Stimulated activated CD4-positive, alpha-beta T cell treated with anti-CD3 and anti-CD28 coated beads, Interleukin-15, amount 100 ng/mL, for 1 hour (primary cell): ENCODE measurements at regions not wholly inside any gene's neighbourhood (a gene's known extent, or its start where the extent isn't known, plus 50 kb on each side); places are given as distances from the start of the nearest gene placed in this dataset.

Experiments used
- DNase-seq, 2 donors: peaks; one replicate each; pipeline ENCODE4 v3.0.0-alpha.2; 2020; ENCODE audit warnings: low read depth in 1 of 2, low spot score in 1 of 2

DNA sequence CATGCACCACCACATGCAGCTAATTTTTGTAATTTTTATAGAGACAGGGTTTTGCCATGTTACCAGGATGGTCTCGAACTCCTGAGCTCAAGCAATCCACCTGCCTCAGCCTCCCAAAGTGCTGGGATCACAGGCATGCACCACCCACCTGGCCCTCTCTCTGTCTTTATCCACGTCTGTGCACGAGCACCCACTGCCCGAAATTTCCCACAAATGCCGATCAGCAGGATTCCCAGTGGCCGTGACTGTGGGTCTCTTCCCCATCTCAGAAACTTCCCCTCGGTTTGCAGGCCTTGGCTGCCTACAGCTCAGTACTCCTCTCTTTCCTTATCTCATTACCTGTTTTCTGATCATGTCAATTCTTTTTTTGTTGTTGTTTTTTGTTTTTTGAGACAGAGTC, 217.3 kb downstream of the TTC32 start:
- DNase-seq: no peak

DNA sequence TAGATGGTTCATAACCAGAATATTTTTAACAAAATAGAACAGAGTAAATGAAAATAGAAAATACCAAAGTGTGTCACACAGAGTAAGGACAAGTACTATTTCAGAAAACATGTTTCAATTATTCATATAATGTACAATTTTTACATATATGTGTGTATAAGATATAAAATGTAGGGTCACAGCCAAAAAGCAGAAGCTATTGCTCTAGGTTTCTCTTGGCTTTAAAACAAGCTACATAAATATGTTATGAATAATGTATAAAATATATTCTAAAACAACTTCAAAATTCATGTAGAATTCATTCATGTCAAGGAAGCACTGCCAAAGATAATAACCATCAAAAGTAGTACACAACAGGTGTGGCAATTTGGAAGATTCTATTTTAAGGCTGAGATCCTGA, 218.2 kb downstream of the TTC32 start:
- no peak for DNase-seq

DNA sequence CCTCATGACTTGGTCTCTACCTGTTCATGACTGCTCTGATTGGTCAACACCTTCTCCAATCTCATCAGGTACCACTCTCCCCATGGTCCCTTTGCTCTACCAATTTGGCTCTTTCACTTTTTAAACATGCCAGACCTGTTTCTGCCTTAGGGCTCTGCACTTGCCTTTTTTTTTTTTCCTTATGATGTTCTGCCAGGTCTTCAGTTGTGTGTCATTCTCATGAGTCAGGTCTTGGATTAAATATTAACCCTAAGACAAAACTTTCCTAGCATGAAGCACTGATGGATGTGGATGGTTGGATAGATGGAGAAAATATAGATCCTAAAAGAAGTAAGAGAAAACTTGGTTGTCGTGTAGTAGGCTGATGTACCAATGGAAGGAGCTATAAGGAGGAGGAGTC, 219.3 kb downstream of the TTC32 start:
- no peak for DNase-seq

DNA sequence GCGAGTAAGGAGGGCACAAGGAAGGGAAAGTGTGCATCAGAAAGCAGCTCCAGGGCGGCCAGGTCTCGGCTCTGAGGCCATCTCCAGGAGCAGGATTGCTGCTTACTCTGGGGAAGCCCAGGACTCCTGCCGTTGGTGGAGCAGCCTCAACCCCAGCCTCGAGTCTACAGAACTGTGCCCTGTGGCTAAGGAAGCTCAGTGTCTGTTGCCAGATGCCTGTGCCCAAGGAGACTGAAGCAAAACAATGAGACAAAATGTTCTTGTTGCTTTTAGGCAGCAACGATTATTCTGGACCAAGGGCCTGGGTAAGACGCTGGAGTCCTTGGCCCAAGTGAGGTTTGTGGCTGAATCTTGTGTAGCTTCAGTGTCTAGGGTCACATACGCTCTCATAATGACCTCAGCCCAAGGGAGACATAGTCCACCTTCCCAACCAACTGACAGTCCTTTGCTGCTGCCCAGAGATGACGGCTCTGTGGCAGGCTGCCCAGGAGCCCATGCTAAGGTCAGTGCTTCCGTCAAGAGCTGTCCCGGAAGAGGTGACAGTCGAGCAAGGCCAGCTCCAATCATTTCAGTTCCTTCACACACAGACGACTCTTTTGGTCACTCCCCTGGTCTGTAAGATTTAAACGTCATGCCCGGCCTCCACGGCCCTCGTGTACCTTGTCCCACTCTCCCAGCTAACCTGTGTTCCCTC, 223.8 kb downstream of the TTC32 start:
- DNase-seq: no peak

DNA sequence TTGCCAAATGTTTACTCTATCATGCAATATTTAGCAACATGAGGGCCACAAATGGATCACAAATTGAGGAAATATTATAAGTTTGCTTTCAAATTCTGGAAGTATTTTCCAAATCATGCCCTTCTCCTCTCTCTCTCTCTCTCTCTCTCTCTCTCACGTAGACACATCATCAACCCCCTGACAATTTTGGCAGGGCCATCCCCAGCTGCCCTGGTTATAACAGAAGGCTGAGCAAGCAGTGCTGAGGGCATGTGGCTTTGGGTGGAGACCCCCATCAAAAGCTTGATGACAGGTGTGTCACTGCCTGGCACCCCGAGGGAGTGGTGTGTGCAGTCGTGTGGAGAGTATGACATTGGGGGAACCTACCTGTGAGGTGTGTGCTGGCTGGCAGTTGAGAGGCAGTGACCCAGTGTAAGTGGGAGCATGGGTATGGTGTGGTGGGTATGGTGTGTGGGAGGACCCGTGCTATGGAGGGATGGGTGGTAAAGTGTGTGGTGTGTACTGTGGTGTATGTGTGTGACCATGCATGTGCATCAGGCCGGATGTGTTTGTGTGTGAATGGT, 224.5 kb downstream of the TTC32 start:
- DNase-seq: no peak

DNA sequence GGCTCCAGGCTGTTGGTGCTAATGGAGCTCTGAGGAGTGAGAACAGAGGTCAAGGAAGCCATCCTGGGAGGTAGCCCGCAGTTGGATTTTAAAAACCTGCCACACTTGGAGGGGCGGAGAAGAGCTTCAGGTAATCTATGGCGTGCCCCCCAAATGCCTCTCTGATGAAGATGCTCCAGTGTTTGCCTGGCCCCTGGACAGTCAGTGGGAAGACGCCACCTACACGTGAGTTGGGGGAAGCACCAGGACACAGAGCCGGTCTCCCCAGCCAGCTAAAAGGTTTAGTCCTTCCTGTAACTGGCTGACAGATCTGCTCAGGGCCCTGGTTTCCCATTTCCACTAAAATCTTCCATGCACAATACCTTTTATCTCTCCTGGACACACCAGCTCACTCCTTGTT, 225.0 kb downstream of the TTC32 start:
- DNase-seq: no peak

DNA sequence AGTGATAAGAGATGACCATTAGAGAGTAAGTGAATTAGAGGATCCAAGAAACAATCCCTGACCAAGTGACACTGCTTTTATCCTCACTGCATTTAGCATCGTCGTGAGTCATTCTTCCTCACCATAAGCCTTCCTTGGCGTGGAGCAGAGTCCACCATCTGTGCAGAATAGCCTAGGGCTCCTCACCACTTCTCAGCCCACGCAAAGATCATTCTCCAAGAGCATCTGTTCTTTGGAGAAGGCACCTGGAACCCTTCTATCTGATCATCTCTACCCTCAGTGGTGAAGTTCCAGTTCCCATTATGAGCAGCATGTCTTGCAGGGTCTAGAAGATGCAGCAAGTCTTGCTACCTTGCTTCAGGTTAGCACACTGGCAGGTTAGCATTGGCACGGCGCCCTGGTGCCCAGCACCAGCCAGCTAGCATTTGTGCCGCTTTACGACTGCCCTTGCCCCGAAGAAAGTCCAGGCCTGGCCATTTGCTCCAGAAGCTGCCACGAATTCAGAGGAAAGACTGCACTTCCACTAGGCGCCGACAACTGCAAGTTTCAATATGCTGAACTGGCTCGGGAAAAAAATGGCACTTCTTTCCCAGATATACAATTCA, 225.8 kb downstream of the TTC32 start:
- DNase-seq: no peak

DNA sequence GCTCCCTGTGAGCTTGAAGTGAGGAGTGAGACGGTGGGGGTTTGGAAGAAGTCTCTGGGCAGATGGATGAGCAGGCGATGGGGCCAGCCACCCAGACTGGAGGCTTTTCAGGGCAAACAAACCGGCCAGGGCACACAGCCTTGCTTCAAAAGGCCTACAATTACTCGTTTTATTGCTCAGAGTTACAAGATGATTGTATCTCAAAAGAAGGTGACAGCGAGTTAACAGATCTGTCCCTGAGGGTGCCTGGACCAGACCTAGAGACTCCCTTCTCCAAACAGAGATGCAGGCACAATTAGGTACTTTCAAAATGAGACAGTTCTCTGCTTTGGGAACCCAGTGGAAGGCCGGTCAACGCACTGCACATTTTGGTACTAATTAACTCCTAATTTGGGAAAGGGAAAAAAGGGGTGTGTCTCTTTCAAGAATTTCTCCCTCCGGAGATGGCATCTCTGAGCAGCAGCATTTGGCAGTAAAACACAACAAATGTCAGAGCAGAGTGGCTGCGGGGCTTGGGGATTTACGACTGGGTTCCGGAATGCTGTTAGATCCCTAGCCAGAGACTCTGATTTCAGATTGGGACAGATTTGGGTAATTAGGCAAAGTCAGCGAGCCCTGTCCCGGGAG, 226.7 kb downstream of the TTC32 start:
- DNase-seq: no peak

DNA sequence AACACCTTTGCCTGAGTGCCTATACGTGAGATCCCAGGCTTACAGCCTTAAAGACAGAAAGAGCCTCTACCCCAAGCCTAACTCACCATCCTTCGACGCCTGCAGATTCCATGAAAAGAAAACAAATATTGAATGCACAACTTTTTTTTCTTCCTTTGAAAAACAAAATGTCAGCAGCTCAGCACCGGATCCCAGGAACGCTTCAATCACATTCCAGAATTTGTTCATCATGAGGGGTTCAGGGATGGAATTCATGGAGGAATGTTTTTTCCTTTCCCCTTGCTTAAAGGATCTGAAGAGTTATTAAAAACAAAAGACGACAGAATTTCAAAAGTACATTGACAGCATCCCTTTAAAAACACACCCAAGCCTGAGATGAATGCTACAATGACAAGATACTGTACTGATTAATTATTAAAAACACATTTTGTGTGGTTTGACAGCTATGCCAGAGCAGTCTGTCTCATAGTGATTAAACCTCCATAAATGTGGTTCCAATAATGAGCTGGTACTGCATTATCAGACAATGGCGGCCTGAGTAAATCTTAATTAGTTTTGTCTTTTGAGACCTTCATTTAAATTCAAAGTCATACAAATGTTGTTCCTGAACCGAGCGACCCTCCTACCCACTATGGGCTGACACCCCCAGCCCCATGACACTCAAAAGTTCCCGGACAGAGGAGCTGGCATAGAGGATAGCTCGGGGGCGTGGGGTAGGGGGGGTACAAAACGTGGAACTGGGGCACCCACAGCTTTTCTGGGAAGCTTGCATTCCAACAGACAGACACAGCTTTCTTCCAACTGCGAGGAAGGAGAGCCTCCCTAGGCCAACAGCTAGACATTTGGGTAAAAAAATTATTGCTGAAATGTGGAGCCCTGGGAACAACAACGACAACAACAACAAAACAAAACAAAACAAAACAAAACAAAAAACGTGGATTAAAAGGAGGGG, 227.5 kb downstream of the TTC32 start:
- DNase-seq: no peak

DNA sequence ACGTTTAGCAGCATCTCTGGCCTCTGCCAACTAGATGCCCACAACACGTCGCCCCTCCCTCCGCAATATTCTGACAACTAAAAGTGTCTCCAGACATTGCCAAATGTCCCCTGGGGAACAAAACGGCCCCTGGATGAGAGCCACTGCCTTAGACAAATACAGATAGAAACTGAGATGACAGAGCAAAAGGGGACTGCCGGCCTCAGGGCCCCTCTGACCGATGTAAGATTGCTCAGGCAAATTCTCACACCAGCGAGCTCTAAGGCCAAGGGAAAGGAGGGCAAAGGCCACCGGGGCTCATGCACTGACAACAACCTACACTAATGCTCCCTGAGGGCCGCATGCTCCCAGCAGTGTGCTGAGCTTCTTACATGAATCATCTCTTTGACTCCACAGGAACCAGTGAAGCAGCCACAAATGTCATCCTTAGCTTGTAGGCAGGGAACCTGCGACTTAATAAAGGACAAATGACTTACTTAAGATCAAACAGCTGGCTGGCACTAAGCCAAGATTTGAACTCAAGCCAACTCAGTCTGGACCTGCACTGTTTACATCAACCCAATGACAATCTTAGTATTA, 228.5 kb downstream of the TTC32 start:
- DNase-seq: no peak

DNA sequence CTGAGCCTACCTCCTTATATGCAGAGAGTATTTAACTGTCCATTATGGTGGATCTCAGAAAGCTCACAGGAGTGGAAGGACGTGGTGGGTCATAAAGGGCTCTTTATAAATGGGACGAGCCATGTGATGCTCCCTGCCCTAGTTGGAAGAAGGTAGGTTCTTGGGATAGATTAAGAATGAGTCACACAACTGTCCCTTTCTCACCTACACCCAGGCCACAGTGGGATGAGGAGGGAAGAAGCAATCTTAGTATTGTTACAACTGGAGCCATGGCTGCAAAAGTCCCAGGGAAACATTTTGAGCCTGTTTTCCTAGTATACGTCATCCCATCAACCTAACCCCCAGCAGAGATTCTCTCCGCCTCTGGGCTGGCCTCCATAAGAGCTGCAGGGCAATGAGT, 229.9 kb downstream of the TTC32 start:
- no peak for DNase-seq

DNA sequence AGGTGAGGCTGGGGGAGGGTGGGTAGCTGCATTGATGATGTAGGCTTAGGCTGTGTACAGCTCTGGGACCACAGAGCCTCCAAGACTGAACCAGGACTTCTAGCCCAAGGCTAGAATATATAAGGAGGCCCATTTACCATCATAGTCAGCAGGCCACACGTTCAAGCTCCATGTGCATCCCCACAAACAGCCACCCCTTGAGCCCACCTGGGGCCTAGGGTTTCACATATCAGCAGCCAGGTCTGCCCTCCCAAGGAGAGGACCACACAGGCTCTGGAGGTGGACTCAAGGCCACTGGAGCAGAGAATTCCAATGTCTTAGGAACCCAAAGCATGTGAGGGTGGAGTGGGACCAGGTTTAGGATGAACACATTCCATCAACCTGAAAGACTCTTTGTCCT, 230.5 kb downstream of the TTC32 start:
- no peak for DNase-seq

DNA sequence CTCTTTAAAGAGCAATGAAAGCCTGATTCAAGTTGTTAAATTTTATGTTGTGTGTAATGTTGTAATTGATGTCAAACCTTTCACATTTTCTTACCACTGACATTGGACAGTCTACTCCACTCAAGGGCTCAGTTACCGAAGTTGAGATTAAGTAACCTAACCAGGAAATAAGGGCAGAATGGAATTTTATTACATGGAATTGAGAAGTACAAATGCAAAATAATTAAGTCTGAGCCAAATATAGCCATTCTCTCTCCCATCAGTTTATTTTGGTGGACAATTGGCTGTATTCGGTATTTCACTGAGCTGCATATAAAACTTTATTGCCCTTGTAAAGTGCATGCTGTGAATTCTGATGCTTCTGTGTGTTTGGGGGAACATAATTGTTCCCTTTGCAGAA, 231.5 kb downstream of the TTC32 start:
- no peak for DNase-seq

DNA sequence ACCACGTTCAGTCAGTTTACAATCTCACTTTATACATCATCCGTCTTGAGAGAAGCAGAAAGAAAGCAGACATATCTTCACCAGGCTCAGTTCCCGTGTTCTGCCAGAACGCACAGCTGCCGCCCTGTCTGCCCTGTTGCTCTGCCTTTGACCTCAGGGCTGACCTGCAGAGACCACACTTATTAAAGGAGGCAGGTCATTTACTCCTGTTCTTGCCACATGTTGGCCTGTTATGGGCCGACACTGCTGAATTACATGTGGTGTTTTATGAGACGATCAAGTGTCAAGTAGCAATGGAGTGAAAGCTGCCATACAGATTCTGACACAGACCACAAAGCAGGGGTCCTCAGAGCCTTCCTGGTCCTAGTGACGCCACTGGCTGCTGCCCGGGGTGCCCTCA, 232.2 kb downstream of the TTC32 start:
- DNase-seq: no peak

DNA sequence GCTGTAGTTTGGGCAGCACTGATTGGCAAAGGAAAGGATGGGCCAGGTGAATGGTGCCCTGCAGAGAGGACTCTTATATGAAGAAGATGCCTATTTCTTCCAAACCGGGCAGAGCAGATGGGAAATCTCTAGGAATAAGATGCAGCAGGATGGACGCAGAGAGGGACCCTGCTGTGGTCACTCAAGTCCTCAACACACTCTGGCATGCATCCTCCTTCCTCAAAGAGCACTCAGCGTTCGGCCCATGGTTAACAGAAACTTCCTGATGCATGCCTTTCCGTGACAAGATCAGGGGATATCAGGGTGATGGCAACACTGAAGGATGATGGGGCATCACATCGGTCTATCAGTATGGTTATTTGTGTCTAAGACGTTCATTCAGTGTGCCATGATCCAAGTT, 232.7 kb downstream of the TTC32 start:
- DNase-seq: no peak

DNA sequence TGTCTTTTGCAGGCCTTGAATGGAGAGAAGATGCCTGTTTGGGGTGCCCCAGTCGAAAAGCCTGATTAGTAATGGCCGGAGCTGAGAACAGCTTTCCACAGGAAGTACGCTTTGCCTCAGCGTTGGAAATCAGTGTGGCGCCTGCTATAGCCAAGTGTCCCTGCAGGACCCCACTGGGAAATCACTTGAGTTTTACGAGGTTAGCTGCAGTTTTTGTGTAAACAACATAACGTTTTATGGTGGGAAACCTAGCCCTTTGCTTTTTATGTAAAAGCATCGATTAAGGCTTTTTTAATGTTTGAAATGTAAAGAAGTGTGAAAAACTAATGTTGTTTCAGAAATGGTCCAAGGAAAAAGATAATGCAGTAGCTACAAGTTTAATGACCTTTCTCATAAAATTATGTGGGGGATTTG, 234.2 kb downstream of the TTC32 start:
- no peak for DNase-seq

DNA sequence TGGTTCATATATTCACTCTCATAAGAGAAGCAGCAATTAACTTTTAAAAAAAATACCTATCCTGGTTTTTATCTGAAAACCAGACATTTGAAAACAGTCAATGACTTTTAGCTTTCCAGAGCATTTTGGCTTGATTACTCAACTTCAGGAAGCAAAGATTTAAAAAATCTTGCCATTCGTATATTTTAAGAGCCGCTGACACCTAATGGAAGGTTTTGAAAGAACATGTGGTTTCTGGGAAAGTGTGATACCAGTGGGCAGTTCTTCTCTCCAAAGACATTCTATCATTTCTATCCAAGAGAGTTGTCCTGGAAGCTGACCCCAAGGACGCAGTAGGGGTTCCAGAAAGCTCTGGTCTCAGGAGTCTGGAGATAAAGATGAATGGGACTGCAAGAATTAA, 234.7 kb downstream of the TTC32 start:
- DNase-seq: no peak

DNA sequence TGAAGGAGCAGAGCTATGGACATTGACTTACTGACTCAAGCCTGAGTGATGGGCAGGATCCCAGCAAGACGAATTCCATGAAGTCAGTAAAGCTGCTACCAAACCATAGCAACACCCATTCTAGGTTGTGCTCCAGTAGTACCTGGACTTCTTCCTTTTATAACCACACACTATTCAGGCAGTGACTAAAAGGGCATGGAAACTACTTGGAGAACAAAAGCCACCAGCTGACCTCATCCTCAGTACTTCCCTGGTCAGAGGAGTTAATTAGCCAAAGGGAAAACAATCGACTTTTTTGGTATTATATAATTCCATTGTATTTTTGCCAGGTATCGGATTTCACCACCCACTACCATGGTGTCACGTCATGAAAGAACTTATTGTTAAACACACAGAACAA, 237.1 kb downstream of the TTC32 start:
- DNase-seq: no peak

DNA sequence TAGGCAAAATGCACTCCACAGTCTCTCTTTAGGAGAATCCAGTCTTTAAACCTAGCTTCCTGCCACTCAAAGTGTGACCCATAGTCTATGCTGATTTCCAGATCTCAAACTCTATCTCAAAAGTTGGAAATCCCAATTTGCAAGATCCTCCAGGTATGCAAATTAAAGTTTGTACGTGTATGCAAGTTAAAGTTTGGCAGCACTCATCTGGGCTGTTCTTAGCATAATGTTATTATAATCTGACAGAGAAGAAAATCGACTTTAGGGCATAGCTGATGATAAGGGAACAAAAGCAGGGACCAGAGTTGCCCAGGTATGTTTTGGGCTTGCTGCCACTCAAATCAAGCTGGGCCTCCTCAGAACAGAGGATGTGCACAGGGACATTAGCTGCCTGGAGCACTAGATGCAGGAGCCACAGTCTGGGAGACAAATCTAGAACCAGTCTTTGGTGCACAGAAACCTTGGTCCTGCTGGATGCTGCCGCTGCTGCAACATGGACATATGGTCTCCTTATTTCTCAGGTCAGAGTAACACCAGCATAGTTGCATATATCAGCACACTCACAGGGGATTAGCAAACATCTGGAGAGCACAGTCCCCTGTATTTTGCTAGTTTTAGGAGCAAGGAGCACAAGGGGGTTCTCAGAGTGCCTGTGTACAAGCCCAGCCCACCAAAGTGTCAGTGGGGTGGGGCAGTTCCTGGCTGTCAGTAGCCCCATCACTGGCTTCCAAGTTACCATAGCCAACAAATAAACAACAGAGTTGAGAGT, 242.6 kb downstream of the TTC32 start:
- no peak for DNase-seq

DNA sequence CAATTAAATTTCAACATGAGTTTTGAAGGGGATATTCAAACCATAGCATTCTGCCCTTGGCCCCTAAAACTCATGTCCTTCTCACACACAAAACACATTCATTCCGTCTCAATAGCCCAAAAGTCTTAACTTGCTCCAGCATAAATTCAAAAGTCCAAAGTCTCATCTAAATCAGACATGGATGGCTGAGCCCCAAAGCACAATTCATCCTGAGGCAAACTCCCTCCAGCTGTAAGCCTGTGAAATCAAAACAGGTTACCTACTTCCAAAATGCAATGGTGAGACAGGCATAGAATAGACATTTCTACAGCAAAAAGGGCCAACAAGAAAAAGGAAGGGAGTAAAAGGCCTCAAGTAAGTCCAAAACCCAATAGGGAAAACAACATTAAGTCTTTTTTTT, 245.8 kb downstream of the TTC32 start:
- DNase-seq: no peak
